ENCODE measurements at regions not wholly inside any gene's neighbourhood (a gene's known extent, or its start where the extent isn't known, plus 50 kb on each side); places are given as distances from the start of the nearest gene placed in this dataset.

DNA sequence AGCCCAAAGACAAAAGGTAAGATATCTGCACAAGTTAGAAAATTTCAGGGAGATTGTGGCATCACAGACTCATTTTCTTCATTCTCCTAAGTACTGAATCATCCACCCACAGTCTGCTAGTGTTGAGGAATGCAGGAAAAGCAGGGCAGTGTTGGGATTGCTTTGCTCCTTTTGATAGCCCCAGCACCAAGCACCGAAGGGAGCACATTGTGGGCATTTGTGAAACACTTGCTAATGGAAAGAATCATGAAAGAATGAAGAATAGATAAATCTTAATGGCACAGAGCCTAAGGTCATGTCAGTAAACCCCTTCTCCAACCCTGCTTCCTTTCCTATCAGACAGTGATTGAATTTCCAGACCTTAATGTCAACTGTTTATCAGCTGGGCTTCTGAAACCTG, 103.1 kb upstream of the GPRIN3 start:
- RAD21 ChIA-PET (ENCODE audit: unreplicated experiment): no interaction called here
- WGBS (ENCODE audit: insufficient coverage, insufficient replicate concordance, low lambda C conversion rate, missing lambda C conversion rate): 0% methylated on average over 1 of the region's 1 CpG
- in situ Hi-C loops (cut with MboI): no loop called here
- TF ChIP-seq CBX5 (IDR thresholded peaks at IDR 0.05; ENCODE audit: low read depth) (no peak), CBFB (IDR thresholded peaks at IDR 0.05; ENCODE audit: low read depth) (no peak), POLR2AphosphoS2 (IDR thresholded peaks at IDR 0.05; ENCODE audit: low read depth, low read length) (no peak), YY1 (IDR thresholded peaks at IDR 0.05; ENCODE audit: low read depth, low read length) (no peak), EZH2 (IDR thresholded peaks at IDR 0.05; ENCODE audit: borderline replicate concordance, control insufficient read depth, low read depth, low read length) (no peak), HDAC2 (IDR thresholded peaks at IDR 0.05) (no peak), KAT2A (conservative IDR thresholded peaks at IDR 0.05; ENCODE audit: control insufficient read depth, low read depth, low read length) (no peak), SMC3 (IDR thresholded peaks at IDR 0.05; ENCODE audit: borderline replicate concordance, low read length) (no peak), POLR2A (IDR thresholded peaks at IDR 0.05; ENCODE audit: low read depth, low read length) (no peak), SMAD5 (IDR thresholded peaks at IDR 0.05; ENCODE audit: low read depth) (no peak), TCF12 (IDR thresholded peaks at IDR 0.05; ENCODE audit: low read depth, low read length) (no peak), NR2C2 (IDR thresholded peaks at IDR 0.05; ENCODE audit: borderline replicate concordance, control insufficient read depth, insufficient read length, low read depth) (no peak), BHLHE40 (IDR thresholded peaks at IDR 0.05; ENCODE audit: borderline replicate concordance in 1 of 2, low read depth in 2 of 2, low read length in 1 of 2) (no peak), BRCA1 (IDR thresholded peaks at IDR 0.05; ENCODE audit: low read depth, low read length) (no peak), MEF2B (IDR thresholded peaks at IDR 0.05; ENCODE audit: partially characterized antibody, poor library complexity, severe bottlenecking) (no peak)
- H2AFZ ChIP-seq (ENCODE audit: control insufficient read depth, low read depth, low read length): no peak overlapping the region
- H3K9ac ChIP-seq (ENCODE audit: control insufficient read depth, insufficient read depth, low read length): no peak overlapping the region
- intact Hi-C loops (cut with micrococcal nuclease; ENCODE audit: unreplicated experiment): no loop called here
- H3K4me3 ChIP-seq: no peak overlapping the region
- SMC1A ChIA-PET (ENCODE audit: uncharacterized antibody, unreplicated experiment): no interaction called here
- no peak for DNase-seq (ENCODE audit: low read depth, low spot score)
- POLR2A ChIA-PET: no interaction called here
- H3K4me2 ChIP-seq (ENCODE audit: control insufficient read depth, insufficient read depth): no peak overlapping the region
- no peak for ATAC-seq
- CTCF ChIA-PET: no interaction called here
- no peaks in the 10 kb centered on the region for H4K20me1 ChIP-seq (ENCODE audit: control insufficient read depth, insufficient read depth)
- no peak for FAIRE-seq
- no TSS peak for BruUV-seq (replicated peaks)
- no peaks in the 10 kb centered on the region for H3K27me3 ChIP-seq (replicated peaks in 1 of 2; ENCODE audit: control insufficient read depth in 2 of 2, insufficient read depth in 2 of 2, low read length in 1 of 2)
- H3K27ac ChIP-seq (ENCODE audit: control insufficient read depth, insufficient read depth): no peak overlapping the region
- H3K4me1 ChIP-seq (ENCODE audit: control insufficient read depth, insufficient read depth, low read length): no peaks in the 10 kb centered on the region
- no peaks in the 10 kb centered on the region for H3K36me3 ChIP-seq (ENCODE audit: control insufficient read depth in 2 of 2, insufficient read depth in 2 of 2, low read length in 1 of 2)
- H3K9me3 ChIP-seq (replicated peaks; ENCODE audit: control insufficient read depth, insufficient read depth, low read length): no peaks in the 10 kb centered on the region; the same call in 2 of the 3 replicates
- no peaks in the 10 kb centered on the region for H3K79me2 ChIP-seq (ENCODE audit: control insufficient read depth, insufficient read depth, low read length)
